ENCODE measurements at regions not wholly inside any gene's neighbourhood (a gene's known extent, or its start where the extent isn't known, plus 50 kb on each side); places are given as distances from the start of the nearest gene placed in this dataset.

GRCh38 chr3:73298243-73299183 lies 237.1 kb downstream of the EBLN2 start:
- DNase-seq: no peak

- DNase-seq: no peak
Observed at GRCh38 chr3:73299184-73299691, 237.8 kb downstream of the EBLN2 start.

- no peak for DNase-seq
Observed at GRCh38 chr3:73314151-73314951, 252.9 kb downstream of the EBLN2 start.

- no peak for DNase-seq
Observed at GRCh38 chr3:73315706-73316105, 254.2 kb downstream of the EBLN2 start.

GRCh38 chr3:73319179-73319769 lies 257.8 kb downstream of the EBLN2 start:
- no peak for DNase-seq

GRCh38 chr3:73321286-73321999 lies 260.0 kb downstream of the EBLN2 start:
- no peak for DNase-seq

- DNase-seq: no peak
Observed at GRCh38 chr3:73324203-73325155, 263.0 kb downstream of the EBLN2 start.

- DNase-seq: no peak
Observed at GRCh38 chr3:73326396-73326795, 264.9 kb downstream of the EBLN2 start.

GRCh38 chr3:73327052-73327451 lies 265.6 kb downstream of the EBLN2 start:
- no peak for DNase-seq
